ENCODE measurements at regions not wholly inside any gene's neighbourhood (a gene's known extent, or its start where the extent isn't known, plus 50 kb on each side); places are given as distances from the start of the nearest gene placed in this dataset.

- no peak for TF ChIP-seq EP300 (IDR thresholded peaks at IDR 0.05; ENCODE audit: borderline replicate concordance)
- TF ChIP-seq REST (IDR thresholded peaks at IDR 0.05; ENCODE audit: low read depth), result no peak
- no peak for TF ChIP-seq USF1 (IDR thresholded peaks at IDR 0.05)
- TF ChIP-seq YY1 (IDR thresholded peaks at IDR 0.05; ENCODE audit: low read depth), result no peak
- no peak for TF ChIP-seq CEBPB (IDR thresholded peaks at IDR 0.05)
- TF ChIP-seq TAF1 (IDR thresholded peaks at IDR 0.05; ENCODE audit: low read depth), result no peak
- no peak for TF ChIP-seq EGR1 (IDR thresholded peaks at IDR 0.05)
- no peak for TF ChIP-seq FOXM1 (IDR thresholded peaks at IDR 0.05; ENCODE audit: borderline replicate concordance, low read depth)
Measured at GRCh38 chr5:6108540-6108848, 269.9 kb downstream of the MED10 start.
